H1 (cell line): ENCODE measurements at regions not wholly inside any gene's neighbourhood (a gene's known extent, or its start where the extent isn't known, plus 50 kb on each side); places are given as distances from the start of the nearest gene placed in this dataset.

Source experiments
- CTCF ChIA-PET: fragments of 300-600 bp; sonication (Branson Sonifier 250); formaldehyde crosslinking; loops from one replicate; lab custom pipeline; 2021; ENCODE audit not compliant: partially characterized antibody; lab: Charles Lee
- POLR2A ChIA-PET: fragments of 300-600 bp; sonication (Branson Sonifier 250); formaldehyde crosslinking; loops from one replicate; lab custom pipeline; 2021; ENCODE audit warnings: inconsistent platforms; ENCODE audit not compliant: partially characterized antibody; lab: Charles Lee
- DNase-seq, 2 experiments: peaks; one replicate each; pipeline versions ENCODE4 v3.0.0 to v3.0.0-alpha.2; 2010 to 2022; ENCODE audit warnings: low spot score in 2 of 2, low read depth in 1 of 2, mixed read lengths in 1 of 2
- FAIRE-seq: peaks from 2 replicates; lab custom pipeline; 2011; peaks lifted over from hg19 to GRCh38; lab: Jason Lieb, UNC
- H2AFZ ChIP-seq: 2 replicates; pipeline ENCODE4 v1.8.1; 2012; ENCODE audit warnings: low read length, inconsistent platforms
- H2AK5ac ChIP-seq: 2 replicates; pipeline ENCODE4 v1.6.1; 2013; ENCODE audit warnings: low read depth, low read length
- H2BK120ac ChIP-seq: replicated peaks from 2 replicates; pipeline ENCODE3; 2013; ENCODE audit warnings: low read depth, low read length, inconsistent platforms
- H2BK12ac ChIP-seq: 2 replicates; pipeline ENCODE4 v1.6.1; 2013; ENCODE audit warnings: low read depth, low read length
- H2BK15ac ChIP-seq: 2 replicates; pipeline ENCODE4 v1.6.1; 2013; ENCODE audit warnings: low read length
- H2BK20ac ChIP-seq: 2 replicates; pipeline ENCODE4 v1.6.1; 2013; ENCODE audit warnings: low read length
- H2BK5ac ChIP-seq: 2 replicates; pipeline ENCODE4 v1.6.1; 2013; ENCODE audit warnings: low read depth, low read length
- H3K14ac ChIP-seq: 2 replicates; pipeline ENCODE4 v1.6.1; 2013; ENCODE audit warnings: inconsistent platforms; ENCODE audit not compliant: insufficient read length
- H3K18ac ChIP-seq: 2 replicates; pipeline ENCODE4 v1.6.1; 2013; ENCODE audit warnings: low read length; ENCODE audit errors: extremely low read depth
- H3K23ac ChIP-seq: 2 replicates; pipeline ENCODE4 v1.6.1; 2013; ENCODE audit warnings: inconsistent platforms; ENCODE audit not compliant: insufficient read length
- H3K23me2 ChIP-seq: 2 replicates; pipeline ENCODE4 v1.6.1; 2013; ENCODE audit warnings: low read depth, low read length
- H3K27ac ChIP-seq: 2 replicates; pipeline ENCODE4 v1.6.1; 2011; ENCODE audit warnings: low read depth, low read length, inconsistent platforms
- H3K27me3 ChIP-seq, 4 experiments: replicated peaks in 1 of 4; 1 replicate in 1 of 4; 2 replicates in 3 of 4; pipeline versions ENCODE4 v1.6.1 to v1.8.1; 2011 to 2013; ENCODE audit warnings: low read length in 3 of 4, mild to moderate bottlenecking in 3 of 4, inconsistent platforms in 2 of 4, mixed read lengths in 2 of 4, moderate library complexity in 1 of 4; ENCODE audit not compliant: control insufficient read depth in 3 of 4, insufficient read depth in 3 of 4; ENCODE audit errors: extremely low read depth in 1 of 4
- H3K36me3 ChIP-seq, 4 experiments: 2 replicates each; pipeline versions ENCODE4 v1.6.1 to v1.8.1; 2011 to 2013; ENCODE audit warnings: mild to moderate bottlenecking in 4 of 4, low read length in 3 of 4, moderate library complexity in 2 of 4, control low read depth in 1 of 4, inconsistent platforms in 1 of 4; ENCODE audit not compliant: insufficient read depth in 4 of 4, control insufficient read depth in 2 of 4
- H3K4ac ChIP-seq: replicated peaks from 2 replicates; pipeline ENCODE3; 2013; ENCODE audit warnings: low read length, low read depth, mixed read lengths, inconsistent platforms; ENCODE audit not compliant: insufficient read length
- H3K4me1 ChIP-seq, 4 experiments: replicated peaks in 1 of 4; 1 replicate in 1 of 4; 2 replicates in 3 of 4; pipeline versions ENCODE4 v1.6.1 to v1.8.1; 2011 to 2013; ENCODE audit warnings: low read length in 3 of 4, inconsistent platforms in 2 of 4, mixed read lengths in 1 of 4; ENCODE audit not compliant: insufficient read depth in 4 of 4, control insufficient read depth in 3 of 4
- H3K4me2 ChIP-seq, 2 experiments: 2 replicates each; pipeline versions ENCODE4 v1.6.1 to v1.8.1; 2011 to 2013; ENCODE audit warnings: low read depth in 2 of 2, low read length in 2 of 2, control low read depth in 1 of 2, inconsistent platforms in 1 of 2, mild to moderate bottlenecking in 1 of 2; ENCODE audit not compliant: insufficient read depth in 1 of 2
- H3K4me3 ChIP-seq, 4 experiments: fragments of 200-600, 300-600 bp in 1 of 4; sonication (generic), shearing (Covaris generic), sonication (Bioruptor Twin) in 1 of 4; 2 replicates each; pipeline versions ENCODE4 v1.5.1 to v1.8.1; 2011 to 2016; ENCODE audit warnings: low read length in 4 of 4, low read depth in 3 of 4, control low read depth in 2 of 4, inconsistent platforms in 2 of 4, mild to moderate bottlenecking in 2 of 4, mixed read lengths in 1 of 4, moderate library complexity in 1 of 4; ENCODE audit not compliant: insufficient read depth in 2 of 4; ENCODE audit errors: extremely low read depth in 1 of 4
- H3K56ac ChIP-seq: replicated peaks from 2 replicates; pipeline ENCODE3; 2013; ENCODE audit warnings: low read depth, mild to moderate bottlenecking, mixed read lengths, low read length, inconsistent platforms; ENCODE audit not compliant: insufficient read length
- H3K79me1 ChIP-seq: 2 replicates; pipeline ENCODE4 v1.6.1; 2013; ENCODE audit warnings: low read depth, low read length, control low read depth
- H3K79me2 ChIP-seq, 2 experiments: 2 replicates each; pipeline versions ENCODE4 v1.6.1 to v1.8.1; 2012 to 2013; ENCODE audit warnings: low read length in 2 of 2, mild to moderate bottlenecking in 2 of 2, inconsistent platforms in 1 of 2; ENCODE audit not compliant: insufficient read depth in 2 of 2, control insufficient read depth in 1 of 2
- H3K9ac ChIP-seq, 4 experiments: replicated peaks in 1 of 4; 1 replicate in 1 of 4; 2 replicates in 3 of 4; pipeline versions ENCODE4 v1.6.1 to v1.8.1; 2011 to 2013; ENCODE audit warnings: low read depth in 3 of 4, low read length in 3 of 4, control low read depth in 2 of 4, mild to moderate bottlenecking in 2 of 4, moderate library complexity in 2 of 4, inconsistent platforms in 1 of 4; ENCODE audit errors: extremely low read depth in 1 of 4
- H3K9me3 ChIP-seq, 2 experiments: 2 replicates each; pipeline versions ENCODE4 v1.6.1 to v1.8.1; 2012 to 2013; ENCODE audit warnings: mild to moderate bottlenecking in 2 of 2, moderate library complexity in 2 of 2, control low read depth in 1 of 2, inconsistent platforms in 1 of 2, low read depth in 1 of 2, low read length in 1 of 2, mixed read lengths in 1 of 2; ENCODE audit not compliant: insufficient read depth in 2 of 2
- H4K20me1 ChIP-seq, 2 experiments: replicated peaks in 1 of 2; 2 replicates each; pipeline versions ENCODE3 to v1.8.1; 2011 to 2013; ENCODE audit warnings: inconsistent platforms in 2 of 2, low read length in 2 of 2, mild to moderate bottlenecking in 1 of 2; ENCODE audit not compliant: insufficient read depth in 2 of 2, control insufficient read depth in 1 of 2
- H4K5ac ChIP-seq: 2 replicates; pipeline ENCODE4 v1.6.1; 2013; ENCODE audit warnings: low read length, low read depth, mixed read lengths, inconsistent platforms; ENCODE audit not compliant: insufficient read length
- H4K8ac ChIP-seq: 2 replicates; pipeline ENCODE4 v1.8.0; 2013; ENCODE audit warnings: mild to moderate bottlenecking, moderate library complexity, low read length, inconsistent platforms; ENCODE audit not compliant: insufficient read depth; ENCODE audit errors: extremely low read depth
- H4K91ac ChIP-seq: replicated peaks from 2 replicates; pipeline ENCODE3; 2013; ENCODE audit warnings: low read length, mixed read lengths, inconsistent platforms; ENCODE audit not compliant: insufficient read length
- BCL11A ChIP-seq, 2 experiments: IDR thresholded peaks; one replicate each; pipeline ENCODE4 v1.6.1; 2011; ENCODE audit warnings: low read depth in 2 of 2, low read length in 2 of 2, mild to moderate bottlenecking in 2 of 2
- CREB1 ChIP-seq: IDR thresholded peaks from 2 replicates; pipeline ENCODE4 v1.6.1; 2012; ENCODE audit warnings: inconsistent platforms
- EP300 ChIP-seq, 2 experiments: IDR thresholded peaks; 1 replicate in 1 of 2; 2 replicates in 1 of 2; pipeline ENCODE4 v1.6.1; 2011 to 2012; ENCODE audit warnings: low read depth in 2 of 2, low read length in 2 of 2, mild to moderate bottlenecking in 2 of 2, borderline replicate concordance in 1 of 2, inconsistent platforms in 1 of 2, moderate library complexity in 1 of 2
- JUN ChIP-seq: IDR thresholded peaks from 2 replicates; pipeline ENCODE4 v1.6.1; 2011; ENCODE audit warnings: low read depth, mild to moderate bottlenecking, improper control_type of control experiment, low read length
- RBBP5 ChIP-seq: IDR thresholded peaks from 2 replicates; pipeline ENCODE4 v1.7.1; 2012; ENCODE audit warnings: low read depth, mild to moderate bottlenecking, inconsistent platforms, low read length, moderate library complexity, borderline replicate concordance
- SUZ12 ChIP-seq: fragments of 200-600 bp; sonication (generic); IDR thresholded peaks from 2 replicates; pipeline ENCODE4 v1.6.1; 2012; ENCODE audit warnings: mild to moderate bottlenecking, inconsistent platforms, low read length, moderate library complexity, mixed read lengths
- WGBS, 2 experiments: shearing (Covaris generic) in 1 of 2; methylation state at CpG; one replicate each; pipeline versions ENCODE4 v1.1.6 to v1.1.7; 2013 to 2015; ENCODE audit warnings: low lambda C conversion rate in 2 of 2, mixed read lengths in 2 of 2, inconsistent platforms in 1 of 2, low coverage in 1 of 2, missing lambda C conversion rate in 1 of 2; ENCODE audit not compliant: insufficient replicate concordance in 2 of 2, insufficient coverage in 1 of 2, insufficient read length in 1 of 2; ENCODE audit errors: extremely low coverage in 1 of 2, missing lambda C conversion rate in 1 of 2; 5-methylcytosine and 5-hydroxymethylcytosine counted together
- TF ChIP-seq, protein P1 (sequence below): IDR thresholded peaks from 2 replicates; pipeline ENCODE4 v1.6.1; 2012; ENCODE audit warnings: inconsistent platforms

DNA sequence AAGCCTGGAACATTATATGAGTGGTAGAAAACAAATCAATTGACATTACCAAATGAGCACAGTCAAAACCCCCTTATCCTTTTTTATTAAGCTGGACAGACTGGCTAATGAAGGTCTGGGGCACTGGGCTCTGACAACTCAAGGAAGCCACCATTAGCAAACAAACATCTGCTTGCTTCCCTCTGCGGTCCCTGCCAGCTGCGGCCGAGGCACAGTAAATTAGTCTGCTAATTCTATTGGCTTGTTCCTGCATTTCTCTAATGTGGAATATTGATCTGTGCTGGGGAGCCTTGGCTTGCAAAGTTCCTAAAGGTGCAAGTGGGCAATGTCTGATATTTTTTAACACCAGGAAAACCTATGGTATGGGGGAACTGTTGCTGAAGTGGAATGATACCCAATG is 300.3 kb downstream of the MTX2 start:
- no peaks in the 10 kb centered on the region; a peak in 1 of 7 replicates for H3K4me1 ChIP-seq
- no peaks in the 10 kb centered on the region for H3K36me3 ChIP-seq
- no peak overlapping the region for H4K5ac ChIP-seq
- DNase-seq (no peak), FAIRE-seq (no peak)
- no peak overlapping the region for H3K4me3 ChIP-seq
- H2BK12ac ChIP-seq, result no peak overlapping the region
- no peaks in the 10 kb centered on the region; the same call in 1 of the 2 replicates for H3K23me2 ChIP-seq
- H3K79me2 ChIP-seq, result no peaks in the 10 kb centered on the region
- TF ChIP-seq EP300 (IDR thresholded peaks at IDR 0.05; ENCODE audit: borderline replicate concordance in 1 of 2, low read depth in 2 of 2, low read length in 2 of 2), result no peak
- TF ChIP-seq, protein P1, sequence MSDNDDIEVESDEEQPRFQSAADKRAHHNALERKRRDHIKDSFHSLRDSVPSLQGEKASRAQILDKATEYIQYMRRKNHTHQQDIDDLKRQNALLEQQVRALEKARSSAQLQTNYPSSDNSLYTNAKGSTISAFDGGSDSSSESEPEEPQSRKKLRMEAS, result no peak
- no peak for TF ChIP-seq BCL11A (IDR thresholded peaks at IDR 0.05; ENCODE audit: low read depth in 2 of 2, low read length in 2 of 2)
- no peak for TF ChIP-seq CREB1
- TF ChIP-seq RBBP5, result no peak
- no peak for TF ChIP-seq SUZ12
- no peak for TF ChIP-seq JUN
- no peak overlapping the region for H3K14ac ChIP-seq
- no peak overlapping the region for H3K4ac ChIP-seq
- H3K23ac ChIP-seq, result no peak overlapping the region
- no peak overlapping the region for H2AK5ac ChIP-seq
- no peak overlapping the region for H3K27ac ChIP-seq
- H4K8ac ChIP-seq, result no peak overlapping the region
- H3K56ac ChIP-seq, result no peak overlapping the region
- no peak overlapping the region for H3K4me2 ChIP-seq
- H2BK120ac ChIP-seq, result no peak overlapping the region
- no peak overlapping the region for H3K9ac ChIP-seq
- H4K20me1 ChIP-seq, result no peaks in the 10 kb centered on the region
- POLR2A ChIA-PET, result no interaction called here
- H3K79me1 ChIP-seq, result no peaks in the 10 kb centered on the region
- no peaks in the 10 kb centered on the region for H3K27me3 ChIP-seq
- H2AFZ ChIP-seq, result no peak overlapping the region
- no peak overlapping the region for H2BK5ac ChIP-seq
- H2BK20ac ChIP-seq, result no peak overlapping the region
- CTCF ChIA-PET, result no interaction called here
- no peak overlapping the region for H3K18ac ChIP-seq
- H2BK15ac ChIP-seq, result no peak overlapping the region
- WGBS, 2 experiments, result 87% methylated on average over 3 of the region's 3 CpGs; no CpG with 5 or more reads in 1 of the 2 experiments
- no peaks in the 10 kb centered on the region for H3K9me3 ChIP-seq
- no peak overlapping the region for H4K91ac ChIP-seq
